K562 (cell line): ENCODE measurements at regions not wholly inside any gene's neighbourhood (a gene's known extent, or its start where the extent isn't known, plus 50 kb on each side); places are given as distances from the start of the nearest gene placed in this dataset.

Experiments used
- ATAC-seq: fragments of 200-7000 bp; cut with Tn5 transposase; 3 replicates; pipeline ENCODE4 v1.9.1; 2020; ENCODE audit warnings: moderate library complexity
- BruUV-seq: library from RNA; stranded (reverse); fragments of 400-500 nt; replicated peaks from 2 replicates; lab custom pipeline; 2021; lab: Mats Ljungman, UMichigan
- CTCF ChIA-PET: fragments of 300-600 bp; formaldehyde crosslinking; extraction: SDS; loops from one replicate; lab custom pipeline; 2021; ENCODE audit warnings: low intra/inter-chr PET ratio; lab: Yijun Ruan, JAX
- POLR2A ChIA-PET: fragments of 300-600, 350-650 bp; sonication (Branson Sonifier 250); formaldehyde crosslinking; extraction: SDS; loops from one replicate; lab custom pipeline; 2021; ENCODE audit warnings: antibody characterized with exemption, inconsistent platforms; lab: Yijun Ruan, JAX
- DNase-seq, 4 experiments: peaks; one replicate each; pipeline versions ENCODE4 v3.0.0 to v3.0.0-alpha.2; 2011 to 2018; ENCODE audit warnings: low spot score in 3 of 4, mixed read lengths in 3 of 4; ENCODE audit errors: extremely low read depth in 1 of 4
- FAIRE-seq: peaks from 2 replicates; lab custom pipeline; 2011; peaks lifted over from hg19 to GRCh38; lab: Jason Lieb, UNC
- H2AFZ ChIP-seq: 2 replicates; pipeline ENCODE4 v1.6.0; 2011; ENCODE audit warnings: low read depth, low read length, control low read depth, inconsistent platforms
- H3K27ac ChIP-seq: fragments of 200-600 bp; 3 replicates; pipeline ENCODE4 v1.8.0; 2011; ENCODE audit warnings: low read depth, mild to moderate bottlenecking, control low read depth, inconsistent platforms, low read length, moderate library complexity, mixed read lengths; ENCODE audit errors: extremely low read depth
- H3K27me3 ChIP-seq, 2 experiments: fragments of 300-600 bp in 1 of 2; 2 replicates in 1 of 2; 3 replicates in 1 of 2; pipeline versions ENCODE4 v1.6.0 to v1.8.0; 2011; ENCODE audit warnings: inconsistent platforms in 2 of 2, low read length in 2 of 2, mild to moderate bottlenecking in 1 of 2, mixed read lengths in 1 of 2, moderate library complexity in 1 of 2; ENCODE audit not compliant: control insufficient read depth in 2 of 2, insufficient read depth in 2 of 2
- H3K36me3 ChIP-seq: fragments of 300-600 bp; 3 replicates; pipeline ENCODE4 v1.8.0; 2011; ENCODE audit warnings: mild to moderate bottlenecking, low read length, inconsistent platforms; ENCODE audit not compliant: control insufficient read depth, insufficient read depth
- H3K4me1 ChIP-seq, 2 experiments: fragments of 200-600 bp in 1 of 2; replicated peaks in 1 of 2; 2 replicates in 1 of 2; 3 replicates in 1 of 2; pipeline versions ENCODE4 v1.5.1 to v1.8.0; 2011; ENCODE audit warnings: inconsistent platforms in 2 of 2, low read length in 2 of 2, mild to moderate bottlenecking in 1 of 2, mixed read lengths in 1 of 2, moderate library complexity in 1 of 2; ENCODE audit not compliant: control insufficient read depth in 2 of 2, insufficient read depth in 2 of 2
- H3K4me2 ChIP-seq: 2 replicates; pipeline ENCODE4 v1.6.1; 2011; ENCODE audit warnings: low read length, control low read depth, inconsistent platforms, mixed read lengths; ENCODE audit not compliant: insufficient read depth
- H3K4me3 ChIP-seq: fragments of 200-600 bp; sonication (generic), shearing (Covaris generic); 2 replicates; pipeline ENCODE4 v1.5.1; 2016; ENCODE audit warnings: control low read depth, inconsistent platforms
- H3K79me2 ChIP-seq: fragments of 200-600 bp; 3 replicates; pipeline ENCODE4 v1.8.0; 2011; ENCODE audit warnings: low read length, inconsistent platforms; ENCODE audit not compliant: control insufficient read depth, insufficient read depth
- H3K9ac ChIP-seq, 2 experiments: 2 replicates each; pipeline versions ENCODE4 v1.6.0 to v1.6.1; 2011; ENCODE audit warnings: low read depth in 2 of 2, low read length in 2 of 2, control low read depth in 1 of 2, inconsistent platforms in 1 of 2, mild to moderate bottlenecking in 1 of 2, mixed read lengths in 1 of 2; ENCODE audit not compliant: insufficient read depth in 1 of 2
- H3K9me1 ChIP-seq: one replicate; pipeline ENCODE4 v1.6.0; 2011; ENCODE audit warnings: inconsistent platforms, mild to moderate bottlenecking, low read length, moderate library complexity; ENCODE audit not compliant: control insufficient read depth, insufficient read depth
- H3K9me3 ChIP-seq: replicated peaks from 2 replicates; pipeline ENCODE4 v1.5.1; 2011; ENCODE audit warnings: low read depth, low read length, inconsistent platforms; ENCODE audit not compliant: control insufficient read depth, insufficient read depth
- H4K20me1 ChIP-seq: replicated peaks from 2 replicates; pipeline ENCODE4 v1.6.1; 2011; ENCODE audit warnings: low read length, inconsistent platforms, mixed read lengths; ENCODE audit not compliant: control insufficient read depth, insufficient read depth
- E2F6 ChIP-seq, 2 experiments: IDR thresholded peaks; 2 replicates each; pipeline ENCODE4 v1.6.1; 2011; ENCODE audit warnings: borderline replicate concordance in 1 of 2, control low read depth in 1 of 2, low read depth in 1 of 2, low read length in 1 of 2, mild to moderate bottlenecking in 1 of 2, mixed read lengths in 1 of 2, moderate library complexity in 1 of 2; ENCODE audit not compliant: insufficient read depth in 1 of 2, insufficient read length in 1 of 2, poor library complexity in 1 of 2, severe bottlenecking in 1 of 2; ENCODE audit errors: extremely low read depth in 1 of 2
- HDAC8 ChIP-seq: fragments of 450-650 bp; IDR thresholded peaks from 2 replicates; pipeline ENCODE4 v1.6.1; 2016; ENCODE audit warnings: mild to moderate bottlenecking, missing genetic modification characterization, moderate library complexity, missing compliant biosample characterization
- HIVEP1 ChIP-seq: fragments of 250-450 bp; sonication (Bioruptor Pico); IDR thresholded peaks from 2 replicates; pipeline ENCODE4 v1.4.0; 2020; ENCODE audit warnings: mild to moderate bottlenecking
- IRF2 ChIP-seq: sonication (generic); formaldehyde crosslinking; IDR thresholded peaks from 2 replicates; pipeline ENCODE4 v1.8.1; 2022; ENCODE audit warnings: mild to moderate bottlenecking, missing genetic modification reagents
- MXI1 ChIP-seq: IDR thresholded peaks from 2 replicates; pipeline ENCODE4 v1.6.1; 2011; ENCODE audit warnings: low read depth, mild to moderate bottlenecking, improper control_type of control experiment, low read length
- NCOA1 ChIP-seq: fragments of 450-650 bp; IDR thresholded peaks from 2 replicates; pipeline ENCODE4 v1.6.1; 2016; ENCODE audit warnings: low read depth
- NR2C2 ChIP-seq, 2 experiments: fragments of 200-800 bp in 1 of 2; sonication (Bioruptor generic) in 1 of 2; sonication (generic) in 1 of 2; formaldehyde crosslinking in 1 of 2; IDR thresholded peaks; 2 replicates each; pipeline versions ENCODE4 v1.6.1 to v1.8.0; 2016 to 2022; ENCODE audit warnings: mild to moderate bottlenecking in 1 of 2, missing compliant biosample characterization in 1 of 2, missing genetic modification characterization in 1 of 2, missing genetic modification reagents in 1 of 2
- PHTF2 ChIP-seq: fragments of 250-450 bp; sonication (Bioruptor Pico); IDR thresholded peaks from 2 replicates; pipeline ENCODE4 v1.5.0; 2021; ENCODE audit warnings: mild to moderate bottlenecking
- SMAD1 ChIP-seq: fragments of 150-350 bp; IDR thresholded peaks from 2 replicates; pipeline ENCODE4 v1.6.1; 2014; ENCODE audit warnings: low read length, low read depth; ENCODE audit not compliant: partially characterized antibody
- VEZF1 ChIP-seq: fragments of 200-800 bp; sonication (Bioruptor generic); IDR thresholded peaks from 2 replicates; pipeline ENCODE4 v1.6.1; 2017; ENCODE audit warnings: missing genetic modification characterization, missing compliant biosample characterization
- ZBTB9 ChIP-seq: fragments of 450-650 bp; formaldehyde crosslinking; IDR thresholded peaks from 2 replicates; pipeline ENCODE4 v1.4.0; 2020; ENCODE audit warnings: mild to moderate bottlenecking, moderate library complexity
- ZFP91 ChIP-seq: sonication (generic); formaldehyde crosslinking; IDR thresholded peaks from 2 replicates; pipeline ENCODE4 v1.8.0; 2022; ENCODE audit warnings: mild to moderate bottlenecking, missing genetic modification reagents
- ZNF140 ChIP-seq: fragments of 250-450 bp; sonication (Bioruptor Pico); IDR thresholded peaks from 2 replicates; pipeline ENCODE4 v1.8.0; 2021; ENCODE audit warnings: moderate library complexity, mild to moderate bottlenecking, inconsistent platforms
- ZNF395 ChIP-seq: fragments of 200-800 bp; sonication (Bioruptor generic); IDR thresholded peaks from 2 replicates; pipeline ENCODE4 v1.6.1; 2017; ENCODE audit warnings: missing genetic modification characterization, missing compliant biosample characterization
- WGBS: fragments of 100-300 bp; shearing (Covaris generic); methylation state at CpG from one replicate; pipeline ENCODE4 v1.1.6; 2016; ENCODE audit warnings: low coverage, mixed read lengths; ENCODE audit not compliant: insufficient coverage; ENCODE audit errors: missing lambda C conversion rate; 5-methylcytosine and 5-hydroxymethylcytosine counted together
- in situ Hi-C: fragments of 300-500 bp; cut with MboI; formaldehyde crosslinking; loops from 4 replicates; pipeline ENCODE4 v1.15.0; 2018; ENCODE audit warnings: inconsistent platforms, mixed read lengths
- intact Hi-C: fragments of 100-400 bp; cut with micrococcal nuclease; formaldehyde crosslinking; loops from 2 replicates; pipeline ENCODE4 v1.14.2; 2022

GRCh38 chrX:44637282-44637681 is 94.6 kb upstream of the FUNDC1 start:
- FAIRE-seq = no peak
- BruUV-seq = no TSS peak
- Histone ChIP-seq H3K9ac (no peak overlapping the region), H3K4me3 (no peak overlapping the region), H2AFZ (no peak overlapping the region), H3K4me1 (no peaks in the 10 kb centered on the region), H3K9me3 (no peaks in the 10 kb centered on the region), H3K4me2 (no peak overlapping the region), H3K9me1 (no peaks in the 10 kb centered on the region), H3K36me3 (no peaks in the 10 kb centered on the region), H3K27me3 (no peaks in the 10 kb centered on the region), H3K79me2 (no peaks in the 10 kb centered on the region), H3K27ac (no peak overlapping the region), H4K20me1 (no peaks in the 10 kb centered on the region)
- ChIA-PET CTCF (no interaction called here), POLR2A (no interaction called here)
- in situ Hi-C loops (no loop called here), intact Hi-C loops (no loop called here)
- no peak for ATAC-seq
- WGBS = 0% methylated on average over 1 of the region's 1 CpG
- no peak for DNase-seq
- no peak for TF ChIP-seq MXI1
- no peak for TF ChIP-seq E2F6 (IDR thresholded peaks at IDR 0.05; ENCODE audit: borderline replicate concordance in 1 of 2, extremely low read depth in 1 of 2, insufficient read depth in 1 of 2, insufficient read length in 1 of 2, low read depth in 1 of 2, low read length in 1 of 2, poor library complexity in 1 of 2, severe bottlenecking in 1 of 2)
- no peak for TF ChIP-seq SMAD1
- TF ChIP-seq VEZF1 (CRISPR knock-in tag) = no peak
- TF ChIP-seq HIVEP1 (CRISPR knock-in tag) = no peak
- TF ChIP-seq HDAC8 (tag) = no peak
- TF ChIP-seq IRF2 (CRISPR knock-in tag) = no peak
- TF ChIP-seq NCOA1 = no peak
- TF ChIP-seq ZBTB9 (CRISPR knock-in tag) = no peak
- TF ChIP-seq ZNF395 = no peak
- no peak for TF ChIP-seq ZNF140 (CRISPR knock-in tag)
- no peak for TF ChIP-seq NR2C2 (CRISPR knock-in tag; IDR thresholded peaks at IDR 0.05)
- TF ChIP-seq NR2C2 (tag; IDR thresholded peaks at IDR 0.05) = no peak
- no peak for TF ChIP-seq PHTF2
- TF ChIP-seq ZFP91 (CRISPR knock-in tag) = no peak
